ENCODE measurements at regions not wholly inside any gene's neighbourhood (a gene's known extent, or its start where the extent isn't known, plus 50 kb on each side); places are given as distances from the start of the nearest gene placed in this dataset.

DNA sequence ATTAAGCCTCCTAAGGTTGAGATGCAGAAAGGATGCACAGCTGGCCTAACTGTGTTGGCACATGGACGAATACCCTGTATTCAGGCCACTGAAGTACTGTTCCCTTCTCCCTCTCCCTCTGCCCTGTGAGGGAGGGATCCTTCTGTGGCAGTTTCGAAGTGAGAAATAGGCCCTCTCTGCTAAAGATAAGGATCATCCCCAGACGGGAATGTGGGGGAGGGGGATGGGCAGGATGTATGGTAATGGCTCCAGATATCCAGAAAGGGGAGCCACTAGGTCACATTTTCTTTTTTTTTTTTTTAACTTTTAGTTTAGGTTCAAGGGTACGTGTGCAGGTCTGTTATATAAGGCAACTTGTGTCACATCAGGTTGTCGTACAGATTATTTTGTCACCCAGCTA is 463.1 kb downstream of the TBL1XR1 start:
- DNase-seq: no peak

- no peak for DNase-seq
Measured at GRCh38 chr3:176724394-176724759, 472.9 kb downstream of the TBL1XR1 start.

GRCh38 chr3:176723758-176724393 is 473.4 kb downstream of the TBL1XR1 start:
- DNase-seq: no peak

GRCh38 chr3:176714034-176714433 is 483.2 kb downstream of the TBL1XR1 start:
- DNase-seq: no peak

- DNase-seq: no peak
Measured at GRCh38 chr3:176712191-176712590, 485.1 kb downstream of the TBL1XR1 start.

DNA sequence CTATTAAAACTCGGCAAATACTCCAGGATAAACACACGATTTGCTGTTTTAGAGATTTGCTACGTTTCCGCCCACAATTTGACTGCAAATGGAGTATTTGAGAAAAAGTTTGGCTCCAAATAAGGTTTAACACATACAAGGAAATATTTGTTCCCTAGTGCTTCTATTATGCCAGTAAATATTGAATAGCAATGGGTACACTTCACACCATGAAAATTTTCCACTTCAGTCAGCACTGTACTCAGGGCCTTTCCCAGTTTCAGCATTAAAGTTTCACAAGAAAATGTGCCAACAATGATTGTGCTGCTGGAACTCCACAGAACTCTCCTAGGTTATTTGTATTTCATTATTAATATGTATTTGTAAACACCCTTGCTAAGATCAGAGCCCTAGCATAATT is 498.0 kb downstream of the TBL1XR1 start:
- DNase-seq: no peak

- DNase-seq: no peak
Measured at GRCh38 chr3:176697284-176697889, 499.9 kb downstream of the TBL1XR1 start.

DNA sequence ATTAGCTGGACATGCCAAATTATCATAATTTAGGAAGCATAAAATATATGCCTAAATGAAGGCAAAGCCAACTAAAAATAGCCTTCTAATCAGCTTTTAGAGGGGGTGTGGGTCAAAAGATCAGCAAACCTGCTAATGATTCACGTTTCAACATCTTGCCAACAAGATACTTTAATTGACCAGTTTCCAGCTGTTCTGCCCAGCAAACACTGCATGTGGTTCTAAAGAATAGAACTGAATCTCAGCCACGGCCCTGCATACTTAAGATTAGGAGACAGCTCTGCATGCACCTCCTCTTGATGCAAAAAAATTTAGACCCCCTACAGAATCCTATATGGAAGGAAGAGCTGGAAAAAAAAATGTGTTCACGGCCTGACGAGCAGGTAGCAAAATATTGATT is 500.5 kb downstream of the TBL1XR1 start:
- DNase-seq: no peak

DNA sequence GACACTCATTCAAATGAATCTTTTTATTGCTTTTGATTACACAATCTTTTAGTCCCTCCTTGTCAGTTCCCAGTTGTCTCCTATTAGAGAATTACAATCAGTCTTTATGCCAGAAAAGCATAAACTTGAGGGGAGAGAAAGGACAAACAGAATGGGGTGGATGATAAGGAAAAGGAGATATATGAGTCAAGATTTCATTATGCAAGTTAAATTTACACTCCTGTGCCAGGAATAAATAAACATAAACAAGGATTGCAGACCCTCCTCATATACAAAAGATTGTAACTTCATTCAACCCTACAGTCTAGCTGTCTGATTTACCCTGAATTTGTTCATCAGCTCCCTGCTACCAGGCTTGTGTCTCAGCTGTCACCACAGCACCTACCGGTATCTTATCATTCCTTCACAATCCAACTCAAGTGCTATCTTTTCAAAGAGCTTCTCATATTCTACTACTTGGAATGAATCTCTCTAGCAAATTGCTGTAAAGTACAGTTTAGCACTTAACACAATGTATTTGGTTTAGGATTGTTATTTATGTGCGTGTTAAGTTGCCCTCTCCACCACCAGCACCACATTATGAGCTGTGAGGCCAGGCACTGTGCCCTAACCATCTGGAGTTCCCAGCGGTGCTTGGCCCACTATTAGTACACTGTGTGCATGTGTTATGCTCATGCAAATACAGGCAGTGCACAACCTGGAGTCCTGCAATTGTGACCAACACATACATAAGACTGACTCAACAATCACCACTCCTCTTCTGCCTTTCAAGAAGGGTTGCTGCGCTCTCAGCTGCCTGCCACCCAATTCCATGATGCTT is 504.1 kb downstream of the TBL1XR1 start:
- no peak for DNase-seq

- DNase-seq: no peak
Measured at GRCh38 chr3:176692199-176692965, 504.9 kb downstream of the TBL1XR1 start.

- no peak for DNase-seq
Measured at GRCh38 chr3:176690083-176690869, 507.0 kb downstream of the TBL1XR1 start.

DNA sequence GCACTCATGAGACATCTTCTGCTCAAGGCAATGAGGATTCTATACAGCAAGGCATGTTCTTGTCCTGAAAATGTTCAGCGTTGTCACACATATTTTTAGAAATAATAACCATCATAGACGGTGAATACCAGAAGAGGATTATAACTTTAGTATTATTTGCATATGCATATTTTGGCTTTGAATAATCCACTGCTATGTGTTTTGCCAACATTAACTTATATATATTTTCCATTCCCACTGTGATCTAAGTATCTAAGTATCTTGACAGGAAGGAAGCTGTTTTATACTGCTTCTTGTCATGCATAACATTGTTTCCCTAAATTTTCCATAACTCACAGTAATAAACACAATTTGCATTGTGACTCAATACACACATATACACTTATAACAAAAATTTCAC is 509.5 kb downstream of the TBL1XR1 start:
- no peak for DNase-seq

- no peak for DNase-seq
Measured at GRCh38 chr3:176683382-176683781, 513.9 kb downstream of the TBL1XR1 start.

DNA sequence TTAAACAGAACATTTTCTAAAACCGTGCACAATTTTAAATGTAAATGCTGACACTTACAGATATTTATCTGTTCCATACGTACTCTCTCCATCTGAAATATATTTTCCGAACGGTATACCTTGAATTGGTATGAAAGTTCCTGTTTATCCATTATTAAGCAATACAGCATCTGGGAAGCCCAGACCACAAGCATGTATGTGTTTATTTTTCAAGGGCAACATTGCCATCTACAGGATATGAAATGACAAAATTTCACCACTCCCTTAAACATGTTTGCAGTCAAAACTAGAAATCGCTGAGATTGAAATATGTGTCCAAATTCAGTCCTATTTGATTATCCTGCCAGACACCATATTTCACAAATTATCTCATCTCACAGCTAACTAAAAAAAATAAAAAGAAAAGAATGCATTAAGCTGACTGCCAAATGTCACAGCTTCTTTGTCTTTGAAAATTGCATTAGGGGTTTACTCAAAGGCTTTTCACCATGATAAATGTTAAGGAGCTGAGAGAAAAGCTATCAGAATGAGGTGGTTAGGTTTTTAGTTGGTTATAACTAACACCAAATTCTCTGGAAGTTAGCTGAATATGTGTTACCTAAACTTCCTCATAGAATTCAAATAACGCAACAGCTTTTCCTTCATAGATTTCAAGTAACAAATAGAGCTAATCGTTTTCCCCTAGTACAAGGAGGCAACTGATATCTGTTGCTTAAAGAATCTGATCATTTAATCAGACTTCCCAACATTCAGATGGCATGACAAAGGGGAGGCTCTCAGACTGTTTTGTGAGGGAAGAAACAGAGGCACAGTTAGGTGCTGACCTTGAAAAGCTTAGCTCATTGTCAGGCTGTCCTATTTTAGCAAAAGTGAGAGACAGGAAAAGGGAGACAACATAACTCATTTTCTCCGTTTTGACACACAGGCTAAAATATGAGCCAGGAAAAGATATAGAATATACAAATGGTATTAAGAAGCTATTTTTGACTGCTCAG is 533.1 kb downstream of the TBL1XR1 start:
- DNase-seq: peak in 1 of 56 donors; percentile 2

DNA sequence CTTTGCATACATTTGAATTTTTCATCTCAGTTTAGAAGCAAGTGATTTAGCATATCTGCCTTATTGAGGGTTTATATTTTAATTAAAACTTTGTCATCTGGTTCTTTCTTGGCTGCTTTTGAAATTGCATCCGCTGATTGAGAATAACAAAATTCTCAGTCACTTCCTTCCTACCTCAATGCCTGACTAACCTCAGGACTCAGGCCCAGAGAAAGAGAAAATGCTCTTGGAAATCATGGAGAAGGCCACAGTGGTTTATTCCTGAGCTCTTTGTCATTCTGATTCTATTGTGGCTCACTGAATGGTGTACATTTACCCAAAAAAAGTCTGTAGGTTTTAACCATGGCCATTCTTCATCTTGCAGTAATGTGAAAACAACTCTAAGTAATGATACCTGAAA is 533.9 kb downstream of the TBL1XR1 start:
- DNase-seq: no peak

- DNase-seq: no peak
Measured at GRCh38 chr3:176661432-176661964, 535.8 kb downstream of the TBL1XR1 start.

GRCh38 chr3:176655404-176656094 is 541.7 kb downstream of the TBL1XR1 start:
- DNase-seq: no peak

GRCh38 chr3:176651622-176652021 is 545.7 kb downstream of the TBL1XR1 start:
- DNase-seq: no peak

GRCh38 chr3:176650478-176650877 is 546.8 kb downstream of the TBL1XR1 start:
- no peak for DNase-seq
